Cardiac muscle cell (in vitro differentiated cells and primary cell): ENCODE measurements at regions not wholly inside any gene's neighbourhood (a gene's known extent, or its start where the extent isn't known, plus 50 kb on each side); places are given as distances from the start of the nearest gene placed in this dataset.
A peak's percentile ranks its signal among the peaks of the same experiment; 100 is the strongest.

ENCODE experiments used
- DNase-seq, 2 donors: peaks; one replicate each; pipeline versions ENCODE4 v3.0.0 to v3.0.0-alpha.2; 2010 to 2017; ENCODE audit warnings: low read depth in 1 of 2, low spot score in 1 of 2
- H3K27ac ChIP-seq: fragments of 200-600 bp; sonication (generic); 2 replicates; pipeline ENCODE4 v1.5.1; 2016
- H3K27me3 ChIP-seq: fragments of 200-600 bp; sonication (generic); 2 replicates; pipeline ENCODE4 v1.6.0; 2016; ENCODE audit warnings: control low read depth
- H3K36me3 ChIP-seq: fragments of 200-600 bp; sonication (generic); 2 replicates; pipeline ENCODE4 v1.5.1; 2016; ENCODE audit warnings: control low read depth
- H3K4me1 ChIP-seq: fragments of 200-600 bp; sonication (generic); 2 replicates; pipeline ENCODE4 v1.8.1; 2017; ENCODE audit warnings: low read depth, mild to moderate bottlenecking, mixed run types
- H3K4me3 ChIP-seq: fragments of 200-600 bp; sonication (generic); 2 replicates; pipeline ENCODE4 v1.5.1; 2016; ENCODE audit warnings: mild to moderate bottlenecking
- H3K9me3 ChIP-seq: fragments of 200-600 bp; sonication (generic); 2 replicates; pipeline ENCODE4 v1.5.1; 2017; ENCODE audit warnings: low read depth, mild to moderate bottlenecking, control low read depth
- CTCF ChIP-seq: IDR thresholded peaks from 2 replicates; pipeline ENCODE4 v1.5.1; 2012; ENCODE audit warnings: low read depth, mild to moderate bottlenecking, low read length

GRCh38 chr15:62818691-62819090, 223.9 kb upstream of the TPM1 start:
- TF ChIP-seq CTCF, result no peak
- DNase-seq, result peak in 1 of 2 donors; percentile 18
- H3K9me3 ChIP-seq, result no peaks in the 10 kb centered on the region
- H3K27ac ChIP-seq, result no peak overlapping the region
- no peaks in the 10 kb centered on the region for H3K27me3 ChIP-seq
- no peak overlapping the region for H3K4me3 ChIP-seq
- no peaks in the 10 kb centered on the region for H3K36me3 ChIP-seq
- H3K4me1 ChIP-seq, result peaks cover 72% of the 10 kb centered on the region

- Histone ChIP-seq H3K9me3 (no peaks in the 10 kb centered on the region), H3K36me3 (no peaks in the 10 kb centered on the region), H3K27ac (no peak overlapping the region), H3K4me1 (peaks cover 67% of the 10 kb centered on the region), H3K4me3 (no peak overlapping the region), H3K27me3 (no peaks in the 10 kb centered on the region)
- TF ChIP-seq CTCF, result no peak
- no peak for DNase-seq
Measured at GRCh38 chr15:62821384-62822131, 221.0 kb upstream of the TPM1 start.

- Histone ChIP-seq H3K36me3 (no peaks in the 10 kb centered on the region), H3K4me1 (peaks cover 63% of the 10 kb centered on the region), H3K27me3 (no peaks in the 10 kb centered on the region), H3K9me3 (no peaks in the 10 kb centered on the region), H3K4me3 (no peak overlapping the region), H3K27ac (no peak overlapping the region)
- no peak for DNase-seq
- no peak for TF ChIP-seq CTCF
Measured at GRCh38 chr15:62822228-62822627, 220.3 kb upstream of the TPM1 start.

- no peaks in the 10 kb centered on the region for H3K36me3 ChIP-seq
- no peak for TF ChIP-seq CTCF
- peaks cover 52% of the 10 kb centered on the region for H3K4me1 ChIP-seq
- H3K9me3 ChIP-seq, result no peaks in the 10 kb centered on the region
- no peaks in the 10 kb centered on the region for H3K27me3 ChIP-seq
- no peak overlapping the region for H3K27ac ChIP-seq
- no peak overlapping the region for H3K4me3 ChIP-seq
- DNase-seq, result no peak
Measured at GRCh38 chr15:62823561-62823960, 219.0 kb upstream of the TPM1 start.

- TF ChIP-seq CTCF, result no peak
- Histone ChIP-seq H3K9me3 (no peaks in the 10 kb centered on the region), H3K36me3 (no peaks in the 10 kb centered on the region), H3K27me3 (no peaks in the 10 kb centered on the region), H3K4me3 (no peak overlapping the region), H3K27ac (peak overlapping the region; percentile 22), H3K4me1 (peaks cover 45% of the 10 kb centered on the region)
- peak in 1 of 2 donors; percentile 60 for DNase-seq
Measured at GRCh38 chr15:62824111-62825015, 218.2 kb upstream of the TPM1 start.
